ENCODE measurements at regions not wholly inside any gene's neighbourhood (a gene's known extent, or its start where the extent isn't known, plus 50 kb on each side); places are given as distances from the start of the nearest gene placed in this dataset.

DNA sequence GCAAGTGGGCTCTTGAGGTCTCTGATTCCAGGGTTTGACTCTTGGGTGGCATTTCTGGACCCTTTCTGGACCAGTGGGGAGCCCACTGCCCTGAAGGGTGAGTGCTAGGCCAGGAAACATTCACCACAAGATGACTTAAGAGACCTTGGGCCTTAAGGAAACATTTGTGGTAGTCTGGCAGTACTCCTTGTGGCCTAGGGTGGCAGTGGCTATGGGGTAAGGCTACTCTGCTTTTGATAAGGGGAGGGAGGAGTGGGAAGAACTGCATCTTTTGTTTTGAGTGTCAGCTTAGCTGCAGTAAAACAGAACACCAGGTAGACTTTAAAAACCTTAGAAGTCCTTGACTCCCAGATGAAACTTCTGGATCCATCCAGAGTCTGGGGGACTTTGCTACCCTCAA is 529.3 kb upstream of the LRRC7 start:
- in situ Hi-C loops (cut with HindIII; ENCODE audit: low sequenced_read_pairs), result no loop called here
- TF ChIP-seq, protein P1, sequence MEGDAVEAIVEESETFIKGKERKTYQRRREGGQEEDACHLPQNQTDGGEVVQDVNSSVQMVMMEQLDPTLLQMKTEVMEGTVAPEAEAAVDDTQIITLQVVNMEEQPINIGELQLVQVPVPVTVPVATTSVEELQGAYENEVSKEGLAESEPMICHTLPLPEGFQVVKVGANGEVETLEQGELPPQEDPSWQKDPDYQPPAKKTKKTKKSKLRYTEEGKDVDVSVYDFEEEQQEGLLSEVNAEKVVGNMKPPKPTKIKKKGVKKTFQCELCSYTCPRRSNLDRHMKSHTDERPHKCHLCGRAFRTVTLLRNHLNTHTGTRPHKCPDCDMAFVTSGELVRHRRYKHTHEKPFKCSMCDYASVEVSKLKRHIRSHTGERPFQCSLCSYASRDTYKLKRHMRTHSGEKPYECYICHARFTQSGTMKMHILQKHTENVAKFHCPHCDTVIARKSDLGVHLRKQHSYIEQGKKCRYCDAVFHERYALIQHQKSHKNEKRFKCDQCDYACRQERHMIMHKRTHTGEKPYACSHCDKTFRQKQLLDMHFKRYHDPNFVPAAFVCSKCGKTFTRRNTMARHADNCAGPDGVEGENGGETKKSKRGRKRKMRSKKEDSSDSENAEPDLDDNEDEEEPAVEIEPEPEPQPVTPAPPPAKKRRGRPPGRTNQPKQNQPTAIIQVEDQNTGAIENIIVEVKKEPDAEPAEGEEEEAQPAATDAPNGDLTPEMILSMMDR (IDR thresholded peaks at IDR 0.05; ENCODE audit: low read depth, low read length), result no peak
- H3K4me3 ChIP-seq (ENCODE audit: low read depth, low read length), result no peak overlapping the region
- DNase-seq (ENCODE audit: low read depth, low spot score), result no peak

DNA sequence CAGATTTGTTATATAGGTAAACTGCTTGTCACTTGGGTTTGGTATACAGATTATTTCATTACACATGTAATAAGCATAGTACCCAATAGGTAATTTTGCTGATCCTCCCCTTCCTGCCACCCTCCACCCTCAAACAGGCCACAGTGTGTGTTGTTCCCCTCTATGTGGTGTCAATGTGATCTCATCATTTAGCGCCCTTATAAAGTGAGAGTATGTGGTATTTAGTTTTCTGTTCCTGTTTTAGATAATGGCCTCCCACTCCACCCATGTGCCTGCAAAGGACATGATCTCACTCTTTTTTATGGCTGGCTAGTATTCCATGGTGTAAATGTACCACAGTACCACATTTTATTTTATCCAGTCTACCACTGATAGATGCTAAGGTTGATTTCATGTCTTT is 522.1 kb upstream of the LRRC7 start:
- TF ChIP-seq, protein P1 (IDR thresholded peaks at IDR 0.05; ENCODE audit: low read depth, low read length), result no peak
- DNase-seq (ENCODE audit: low read depth, low spot score), result no peak
- in situ Hi-C loops (cut with HindIII; ENCODE audit: low sequenced_read_pairs), result no loop called here
- H3K4me3 ChIP-seq (ENCODE audit: low read depth, low read length), result no peak overlapping the region

DNA sequence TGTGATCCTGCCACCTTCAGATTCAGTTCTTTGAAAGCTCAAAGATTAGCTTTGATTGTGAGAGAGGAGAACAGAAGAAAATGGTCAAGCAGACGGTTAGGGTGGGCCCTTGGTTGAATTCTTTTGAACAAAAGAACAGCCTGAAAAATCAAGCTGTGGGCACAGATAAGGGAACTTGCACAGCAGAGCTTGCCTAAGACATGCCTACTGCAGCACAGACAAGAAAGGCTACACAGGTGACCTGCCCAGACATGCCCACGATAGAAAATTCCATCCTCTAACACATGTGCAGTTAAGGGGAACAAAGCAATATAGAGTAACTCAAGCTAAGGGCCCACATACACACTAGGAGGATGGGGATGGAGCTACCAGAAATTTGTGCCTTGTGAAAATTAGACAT is 512.5 kb upstream of the LRRC7 start:
- in situ Hi-C loops (cut with HindIII; ENCODE audit: low sequenced_read_pairs), result no loop called here
- no peak overlapping the region for H3K4me3 ChIP-seq (ENCODE audit: low read depth, low read length)
- DNase-seq (ENCODE audit: low read depth, low spot score), result no peak
- TF ChIP-seq, protein P1 (IDR thresholded peaks at IDR 0.05; ENCODE audit: low read depth, low read length), result no peak

DNA sequence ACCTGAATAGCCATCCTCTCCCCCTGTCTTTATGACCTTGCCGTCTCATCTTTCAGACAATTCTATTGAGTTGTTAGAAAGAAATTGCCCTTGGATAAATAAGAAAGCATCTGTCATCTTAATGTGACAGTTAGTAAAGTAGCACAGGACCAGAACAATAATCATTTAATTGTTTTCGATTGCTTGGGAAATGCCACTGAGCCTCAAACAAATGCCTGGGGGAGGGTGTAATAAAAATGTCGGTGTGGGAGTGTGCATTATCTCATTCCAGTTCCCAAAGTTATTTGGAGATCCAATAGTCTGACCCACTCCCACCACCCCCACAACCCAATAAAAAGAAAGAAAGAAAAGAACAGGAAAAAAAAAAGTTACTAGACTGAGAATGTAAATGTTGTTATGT is 509.3 kb upstream of the LRRC7 start:
- in situ Hi-C loops (cut with HindIII; ENCODE audit: low sequenced_read_pairs), result no loop called here
- TF ChIP-seq, protein P1 (IDR thresholded peaks at IDR 0.05; ENCODE audit: low read depth, low read length), result no peak
- no peak overlapping the region for H3K4me3 ChIP-seq (ENCODE audit: low read depth, low read length)
- no peak for DNase-seq (ENCODE audit: low read depth, low spot score)

DNA sequence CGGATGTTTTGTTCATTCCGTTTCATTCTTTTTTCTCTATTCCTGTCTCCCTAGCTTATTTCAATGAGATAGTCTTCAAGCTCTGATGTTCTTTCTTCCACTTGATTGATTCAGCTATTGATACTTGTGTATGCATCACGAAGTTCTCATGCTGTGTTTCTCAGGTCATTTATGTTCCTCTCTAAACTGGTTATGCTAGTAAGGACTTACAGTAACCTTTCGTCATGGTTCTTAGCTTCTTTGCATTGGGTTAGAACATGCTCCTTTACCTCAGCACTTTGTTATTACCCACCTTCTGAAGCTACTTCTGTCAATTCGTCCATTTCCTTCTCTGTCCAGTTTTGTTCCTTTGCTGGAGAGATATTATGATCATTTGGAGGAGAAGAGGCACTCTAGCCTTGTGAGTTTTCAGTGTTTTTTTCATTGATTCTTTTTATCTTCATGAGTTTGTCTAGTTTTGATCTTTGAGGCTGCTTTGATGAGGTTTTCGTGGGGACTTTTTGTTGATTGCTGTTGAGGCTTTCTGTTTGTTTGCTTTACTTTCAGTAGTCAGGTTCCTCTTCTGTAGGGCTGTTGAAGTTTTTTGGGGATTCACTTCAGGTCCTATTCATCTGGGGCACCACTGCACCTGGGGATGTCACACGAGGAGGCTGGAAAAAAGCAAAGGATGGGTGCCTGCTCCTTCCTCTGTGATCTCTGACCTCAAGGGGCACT is 496.9 kb upstream of the LRRC7 start:
- TF ChIP-seq, protein P1 (IDR thresholded peaks at IDR 0.05; ENCODE audit: low read depth, low read length), result no peak
- no peak for DNase-seq (ENCODE audit: low read depth, low spot score)
- H3K4me3 ChIP-seq (ENCODE audit: low read depth, low read length), result no peak overlapping the region
- in situ Hi-C loops (cut with HindIII; ENCODE audit: low sequenced_read_pairs), result no loop called here

DNA sequence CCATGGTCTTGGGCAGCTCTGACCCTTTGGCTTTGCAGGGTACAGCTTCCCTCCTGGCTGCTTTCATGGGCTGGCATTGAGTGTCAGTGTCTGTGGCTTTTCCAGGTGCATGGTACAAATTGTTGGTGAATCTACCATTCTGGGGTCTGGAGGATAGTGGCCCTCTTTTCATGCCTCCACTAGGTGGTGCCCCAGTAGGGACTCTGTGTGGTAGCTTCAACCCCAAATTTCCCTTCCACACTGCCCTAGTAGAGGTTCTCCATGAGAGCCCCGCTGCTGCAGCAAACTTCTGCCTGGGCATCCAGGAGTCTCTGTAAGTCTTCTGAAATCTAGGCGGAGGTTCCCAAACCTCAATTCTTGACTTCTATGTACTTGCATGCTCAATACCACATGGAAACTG is 494.5 kb upstream of the LRRC7 start:
- TF ChIP-seq, protein P1 (IDR thresholded peaks at IDR 0.05; ENCODE audit: low read depth, low read length), result no peak
- no peak for DNase-seq (ENCODE audit: low read depth, low spot score)
- H3K4me3 ChIP-seq (ENCODE audit: low read depth, low read length), result no peak overlapping the region
- in situ Hi-C loops (cut with HindIII; ENCODE audit: low sequenced_read_pairs), result no loop called here

Data from astrocyte of the spinal cord (primary cell).